HG02870 (cell line): ENCODE measurements at regions not wholly inside any gene's neighbourhood (a gene's known extent, or its start where the extent isn't known, plus 50 kb on each side); places are given as distances from the start of the nearest gene placed in this dataset.
"Not testable (repeated sequence)": the region's sequence is repeated elsewhere in the genome, so short reads cannot be mapped to it uniquely, and the experiment has no call there.

Source experiments
- ATAC-seq: cut with Tn5 transposase; IDR thresholded peaks from one replicate; pipeline ENCODE4 v1.9.1; 2021; ENCODE audit warnings: mild to moderate bottlenecking, moderate library complexity; ENCODE audit not compliant: unreplicated experiment

DNA sequence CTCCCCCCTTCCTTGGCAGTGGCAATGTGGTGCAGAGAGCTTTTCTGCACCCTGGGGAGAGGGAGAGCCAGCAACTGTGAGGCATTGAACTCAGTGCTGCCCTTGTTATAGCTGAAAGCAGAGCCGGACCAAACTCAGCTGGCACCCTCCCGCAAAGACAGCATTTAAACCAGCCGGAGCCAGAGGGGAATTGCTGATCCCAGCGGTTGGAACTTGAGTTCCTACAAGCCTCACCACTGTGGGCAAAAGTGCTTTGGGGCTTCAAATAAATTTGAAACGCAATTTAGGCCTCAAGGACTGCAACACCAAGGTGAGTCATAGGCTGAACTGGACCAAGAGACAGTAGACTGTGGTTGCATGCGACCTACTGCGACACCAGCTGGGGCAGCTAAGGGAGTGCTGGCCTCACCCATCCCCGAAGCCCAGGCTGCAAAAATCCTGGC, 207.6 kb upstream of the CDKN2B start:
- ATAC-seq: no peak

GRCh38 chr9:22217254-22217653, 208.1 kb upstream of the CDKN2B start:
- no peak for ATAC-seq

DNA sequence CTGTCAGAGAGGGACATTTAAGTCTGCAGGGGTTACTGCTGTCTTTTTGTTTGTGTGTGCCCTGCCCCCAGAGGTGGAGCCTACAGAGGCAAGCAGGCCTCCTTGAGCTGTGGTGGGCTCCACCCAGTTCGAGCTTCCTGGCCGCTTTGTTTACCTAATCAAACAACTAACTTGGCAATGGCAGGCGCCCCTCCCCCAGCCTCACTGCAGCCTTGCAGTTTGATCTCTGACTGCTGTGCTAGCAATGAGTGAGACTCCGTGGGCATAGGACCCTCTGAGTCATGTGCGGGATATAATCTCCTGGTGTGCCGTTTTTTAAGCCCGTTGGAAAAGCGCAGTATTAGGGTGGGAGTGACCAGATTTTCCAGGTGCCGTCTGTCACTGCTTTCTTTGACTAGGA, 216.8 kb upstream of the CDKN2B start:
- not testable (repeated sequence) for ATAC-seq

DNA sequence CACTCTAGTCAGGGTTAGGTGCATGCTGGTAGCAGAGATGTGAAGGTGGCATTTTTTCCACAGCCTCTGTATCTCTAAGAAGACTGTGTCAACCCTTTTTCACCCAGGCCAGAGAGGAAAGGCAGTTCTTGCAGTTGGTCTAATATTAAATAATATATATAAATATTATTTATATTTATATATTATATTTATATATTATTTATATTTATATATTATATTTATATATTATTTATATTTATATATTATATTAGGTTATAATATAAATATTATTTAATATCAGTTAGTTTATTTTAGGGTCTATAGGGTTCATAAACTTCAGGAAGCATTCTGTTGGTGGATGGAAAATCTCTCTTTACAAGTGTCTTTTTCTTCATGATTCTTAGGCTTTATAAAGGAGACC, 218.6 kb upstream of the DMRTA1 start:
- no peak for ATAC-seq

DNA sequence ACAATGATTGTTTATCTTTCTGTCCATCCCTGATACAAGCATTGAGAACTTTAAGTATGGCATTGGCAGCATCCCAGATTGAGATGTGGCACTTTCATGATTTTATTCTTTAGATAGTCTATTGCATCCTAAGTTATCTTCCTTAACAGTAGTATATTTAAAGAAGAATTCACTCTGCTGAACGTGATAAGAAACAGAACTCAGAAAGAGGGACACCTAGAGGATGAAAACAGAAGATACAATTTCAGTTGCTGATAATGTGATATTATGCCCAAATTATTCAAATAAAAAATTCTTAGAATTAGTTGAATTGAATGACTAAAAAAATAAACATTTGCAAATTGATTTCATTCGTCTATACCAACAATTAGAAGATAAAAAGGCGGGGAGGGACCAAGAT, 218.1 kb upstream of the DMRTA1 start:
- ATAC-seq: no peak

DNA sequence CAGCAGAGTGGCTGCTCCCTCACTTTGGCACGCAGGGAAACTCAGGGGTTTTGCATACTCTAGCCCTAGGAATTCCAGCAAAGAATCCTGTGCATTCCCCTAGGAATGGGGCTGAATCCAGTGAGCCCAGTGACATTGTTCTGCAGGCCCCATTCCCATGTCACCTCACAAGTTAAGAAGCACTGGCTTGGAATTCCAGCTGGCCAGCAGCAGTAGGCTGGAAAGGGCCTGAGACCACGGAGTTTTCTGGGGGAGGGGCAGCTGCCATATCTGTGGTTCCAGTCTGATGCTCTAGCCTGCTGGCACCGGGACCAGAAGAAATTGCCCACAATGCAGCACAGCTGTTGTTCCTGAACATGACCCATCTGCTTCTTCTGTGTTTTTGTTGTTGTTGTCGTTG, 217.6 kb upstream of the DMRTA1 start:
- no peak for ATAC-seq

DNA sequence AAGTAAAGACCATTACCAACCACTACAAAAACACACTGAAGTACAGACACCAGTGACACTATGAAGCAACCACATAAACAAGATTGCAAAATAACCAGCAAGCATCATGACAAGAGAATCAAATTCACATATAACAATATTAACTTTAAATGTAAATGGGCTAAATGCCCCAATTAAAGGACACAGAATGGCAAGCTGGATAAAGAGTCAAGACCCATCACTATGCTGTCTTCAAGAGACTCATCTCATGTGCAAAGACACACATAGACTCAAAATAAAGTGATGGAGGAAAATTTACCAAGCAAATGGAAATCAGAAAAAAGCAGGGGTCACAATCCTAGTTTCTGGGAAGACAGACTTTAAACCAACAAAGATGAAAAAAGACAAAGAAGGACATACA, 215.3 kb upstream of the DMRTA1 start:
- not testable (repeated sequence) for ATAC-seq

DNA sequence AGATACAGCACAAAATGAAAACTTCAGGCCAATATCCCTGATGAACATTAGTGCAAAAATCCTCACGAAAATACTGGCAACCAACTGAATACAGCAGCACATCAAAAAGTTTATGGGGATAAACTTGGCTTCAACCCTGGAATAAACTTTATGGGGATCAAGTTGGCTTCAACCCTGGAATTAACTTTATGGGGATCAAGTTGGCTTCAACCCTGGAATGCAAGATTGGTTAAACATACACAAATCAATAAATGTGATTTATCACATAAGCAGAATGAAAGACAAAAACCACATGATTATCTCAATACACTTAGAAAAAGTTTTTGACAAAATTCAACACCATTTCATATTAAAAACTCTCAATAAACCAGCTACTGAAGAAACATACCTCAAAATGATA, 213.7 kb upstream of the DMRTA1 start:
- no peak for ATAC-seq

DNA sequence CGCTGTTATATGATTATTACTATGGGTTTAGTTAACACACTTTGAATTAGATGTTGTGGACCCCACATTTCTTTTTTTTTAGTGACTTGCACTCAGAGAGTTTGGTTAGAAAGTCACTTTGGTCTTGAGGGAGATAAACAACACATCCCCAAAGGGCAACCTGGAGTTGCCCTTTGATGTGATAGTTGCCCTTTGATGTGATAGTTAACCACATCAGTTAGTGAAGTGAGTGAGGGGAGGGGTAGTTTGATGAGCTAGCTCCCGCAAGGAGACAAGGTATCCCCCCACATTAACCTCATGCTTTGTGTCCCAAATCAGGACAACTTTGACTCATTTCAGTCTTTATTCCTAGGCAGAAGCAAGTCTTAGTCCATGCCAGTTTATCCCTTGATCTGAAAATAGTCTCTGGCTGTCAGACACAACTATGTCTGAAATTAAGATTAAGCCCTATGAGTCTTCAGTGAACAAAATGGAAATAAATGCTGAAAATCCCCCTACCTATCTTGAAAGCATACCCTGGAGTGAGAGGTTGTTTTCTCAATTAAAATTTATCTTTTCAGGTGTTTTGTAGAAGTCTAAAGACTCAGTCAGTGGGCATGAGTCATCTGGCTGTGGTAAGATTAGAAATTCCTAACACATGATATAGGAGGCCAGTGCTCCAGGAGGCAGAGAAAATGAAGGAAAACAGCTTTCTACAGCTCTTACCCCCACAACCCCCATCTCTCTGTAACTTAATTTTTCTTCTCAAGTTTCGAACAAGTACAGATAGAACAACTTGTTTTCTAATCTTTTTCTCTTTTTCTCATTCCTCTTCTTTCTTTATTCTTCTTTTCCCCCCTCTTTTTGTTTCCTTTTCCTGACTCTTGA, 208.9 kb upstream of the DMRTA1 start:
- no peak for ATAC-seq

DNA sequence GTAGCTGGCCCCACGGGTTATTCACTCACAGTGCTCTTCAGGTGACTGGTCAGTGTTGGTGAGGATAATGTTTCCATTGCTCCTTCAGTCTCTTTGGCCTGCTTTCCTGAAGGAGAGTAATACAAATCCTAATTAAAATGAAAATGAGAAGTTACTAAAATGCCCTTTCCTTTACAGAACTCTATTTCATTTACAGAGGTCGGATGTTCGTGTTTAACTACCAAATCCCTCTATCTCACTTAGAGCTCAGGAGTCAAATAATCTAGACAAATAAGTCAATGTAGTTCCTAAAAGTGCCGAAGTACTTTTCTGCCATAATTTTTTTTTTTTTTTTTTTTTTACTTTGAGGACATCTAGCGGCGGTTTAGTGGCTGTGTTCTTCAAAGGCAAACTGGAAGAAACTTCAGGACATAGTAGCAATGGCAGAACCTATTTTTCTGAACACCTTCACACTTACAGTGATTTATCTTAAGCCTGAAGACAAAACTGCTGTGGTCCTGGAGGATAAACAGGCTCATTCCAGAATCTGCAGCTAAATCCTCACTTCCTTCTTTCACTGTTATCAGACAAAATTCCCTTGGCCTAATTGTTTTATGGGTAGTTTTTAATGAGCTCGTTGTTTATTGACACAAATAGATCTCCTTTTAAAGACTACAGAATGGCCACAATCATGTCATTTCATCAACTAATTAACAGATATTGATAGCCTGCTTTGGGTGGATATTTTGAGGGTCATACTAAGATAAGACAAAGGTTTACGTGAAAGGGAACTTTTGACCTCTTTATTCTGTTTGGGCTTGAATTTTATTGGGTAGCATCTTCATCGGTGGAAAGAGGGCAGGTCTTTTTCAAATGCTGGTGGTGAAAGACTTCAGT, 207.6 kb upstream of the DMRTA1 start:
- ATAC-seq: no peak

GRCh38 chr9:22240619-22241018, 206.0 kb upstream of the DMRTA1 start:
- ATAC-seq: peak; percentile 73

DNA sequence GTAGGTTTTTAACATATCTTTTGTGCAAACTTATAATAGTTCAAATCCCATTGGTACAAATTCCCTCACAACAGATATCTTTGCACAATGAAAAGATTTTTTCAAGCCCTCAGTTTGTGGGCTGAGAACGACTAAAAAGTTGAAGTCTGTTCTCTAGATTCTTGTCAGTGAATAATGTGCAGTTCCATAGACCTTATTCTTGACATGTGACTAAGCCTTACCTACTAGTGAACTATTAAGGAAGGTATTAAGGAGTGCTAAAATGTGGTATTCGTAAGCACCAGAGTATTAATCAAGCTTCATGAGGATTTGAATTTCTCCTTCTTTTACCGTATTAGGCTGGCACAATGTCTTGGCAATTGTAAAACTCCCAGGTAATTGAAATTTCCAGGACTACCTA, 205.6 kb upstream of the DMRTA1 start:
- no peak for ATAC-seq

DNA sequence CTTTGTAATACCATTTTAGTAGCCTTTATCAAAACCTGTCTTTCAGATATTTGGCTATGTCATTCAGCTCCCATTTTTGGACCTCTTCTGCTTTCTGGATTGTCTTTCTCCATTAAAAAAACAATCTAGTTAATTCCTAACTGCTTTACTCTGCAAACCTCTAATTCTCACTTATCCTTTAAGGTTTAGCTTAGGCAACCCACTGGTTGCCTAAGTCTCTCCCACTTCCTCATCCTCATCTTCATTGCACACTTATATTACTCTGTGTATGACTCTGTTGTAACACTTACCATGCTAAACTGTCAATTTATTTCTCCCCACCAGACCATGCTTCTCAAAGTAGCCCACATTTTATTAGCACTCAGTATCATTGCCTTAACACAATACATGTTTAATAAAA, 205.0 kb upstream of the DMRTA1 start:
- ATAC-seq: no peak

GRCh38 chr9:22244139-22245011, 202.2 kb upstream of the DMRTA1 start:
- ATAC-seq: peak; percentile 36

- ATAC-seq: no peak
Observed at GRCh38 chr9:22255337-22255736, 191.3 kb upstream of the DMRTA1 start.

DNA sequence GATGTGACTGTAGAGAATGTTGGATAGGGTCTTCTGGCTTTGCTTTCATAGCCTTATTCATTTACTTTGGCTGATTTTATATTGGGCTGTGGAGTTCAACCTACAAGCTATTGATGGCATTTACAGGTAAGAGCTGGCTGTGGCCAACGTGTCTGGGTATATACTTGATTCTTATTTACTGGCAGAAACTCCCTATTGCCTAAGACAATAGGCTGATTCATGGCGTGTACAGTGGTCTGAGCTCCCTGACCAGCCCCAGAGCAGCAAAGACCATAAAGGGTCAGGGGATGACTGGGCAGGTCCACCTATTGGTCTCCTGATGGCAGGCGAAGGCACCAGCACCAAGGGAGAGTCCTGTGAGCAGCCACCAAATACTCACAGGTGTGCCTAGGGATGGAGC, 190.2 kb upstream of the DMRTA1 start:
- no peak for ATAC-seq

- no peak for ATAC-seq
Observed at GRCh38 chr9:22257026-22257816, 189.4 kb upstream of the DMRTA1 start.

GRCh38 chr9:22265038-22265437, 181.6 kb upstream of the DMRTA1 start:
- no peak for ATAC-seq

- ATAC-seq: no peak
Observed at GRCh38 chr9:22265534-22265933, 181.1 kb upstream of the DMRTA1 start.

GRCh38 chr9:22274477-22274876, 172.1 kb upstream of the DMRTA1 start:
- no peak for ATAC-seq
